Thoracic aorta (tissue), 2 donors: ENCODE measurements at regions not wholly inside any gene's neighbourhood (a gene's known extent, or its start where the extent isn't known, plus 50 kb on each side); places are given as distances from the start of the nearest gene placed in this dataset.

Experiments used
- ATAC-seq: fragments of 150-250 bp; one replicate; pipeline ENCODE4 v1.8.0; 2017; ENCODE audit warnings: low read depth; ENCODE audit not compliant: insufficient number of reproducible peaks, low FRiP score
- DNase-seq: peaks from one replicate; pipeline ENCODE4 v3.0.0-alpha.2; 2020; ENCODE audit warnings: low spot score
- H3K27ac ChIP-seq, 2 donors: fragments of 200-600 bp; sonication (generic); 1 replicate in 1 of 2; 2 replicates in 1 of 2; pipeline ENCODE4 v1.5.1; 2016; ENCODE audit warnings: mild to moderate bottlenecking in 2 of 2, moderate library complexity in 2 of 2
- H3K27me3 ChIP-seq: fragments of 200-600 bp; sonication (generic); replicated peaks from 2 replicates; pipeline ENCODE4 v1.6.0; 2016; ENCODE audit warnings: mild to moderate bottlenecking; ENCODE audit not compliant: insufficient read depth
- H3K36me3 ChIP-seq: fragments of 200-600 bp; sonication (generic); one replicate; pipeline ENCODE4 v1.5.1; 2016
- H3K4me1 ChIP-seq, 2 donors: fragments of 200-600 bp; sonication (generic); 1 replicate in 1 of 2; 2 replicates in 1 of 2; pipeline versions ENCODE4 v1.5.1 to v1.6.0; 2016; ENCODE audit warnings: low read depth in 2 of 2, mild to moderate bottlenecking in 1 of 2; ENCODE audit not compliant: control insufficient read depth in 1 of 2
- H3K4me3 ChIP-seq: fragments of 200-600 bp; sonication (generic); 2 replicates; pipeline ENCODE4 v1.5.1; 2016; ENCODE audit warnings: mild to moderate bottlenecking
- H3K9me3 ChIP-seq: fragments of 200-600 bp; sonication (generic); 2 replicates; pipeline ENCODE4 v1.5.1; 2016
- CTCF ChIP-seq: fragments of 200-600 bp; sonication (generic); IDR thresholded peaks from one replicate; pipeline ENCODE4 v1.5.1; 2019; ENCODE audit warnings: antibody characterized with exemption

GRCh38 chr11:8765294-8765693, 82.7 kb downstream of the RPL27A start:
- Histone ChIP-seq H3K27ac (peak overlapping the region; percentile 75 to 86), H3K36me3 (no peaks in the 10 kb centered on the region), H3K4me3 (no peak overlapping the region), H3K27me3 (no peaks in the 10 kb centered on the region), H3K9me3 (no peaks in the 10 kb centered on the region), H3K4me1 (peaks cover 39 to 71% of the 10 kb centered on the region in 2 donors)
- ATAC-seq (no peak), DNase-seq (no peak)
- no peak for TF ChIP-seq CTCF

GRCh38 chr11:8766043-8766987, 83.7 kb downstream of the RPL27A start:
- peak overlapping the region; percentile 75 to 86 for H3K27ac ChIP-seq
- no peaks in the 10 kb centered on the region for H3K27me3 ChIP-seq
- ATAC-seq (no peak), DNase-seq (no peak)
- TF ChIP-seq CTCF = no peak
- no peaks in the 10 kb centered on the region for H3K9me3 ChIP-seq
- H3K4me1 ChIP-seq = peaks cover 39 to 61% of the 10 kb centered on the region in 2 donors
- no peaks in the 10 kb centered on the region for H3K36me3 ChIP-seq
- no peak overlapping the region for H3K4me3 ChIP-seq

- Histone ChIP-seq H3K9me3 (no peaks in the 10 kb centered on the region), H3K4me3 (no peak overlapping the region), H3K36me3 (no peaks in the 10 kb centered on the region), H3K4me1 (peaks cover 39 to 60% of the 10 kb centered on the region in 2 donors), H3K27me3 (no peaks in the 10 kb centered on the region), H3K27ac (peak overlapping the region; percentile 75 to 86)
- ATAC-seq (no peak), DNase-seq (no peak)
- TF ChIP-seq CTCF = no peak
Measured at GRCh38 chr11:8766988-8767374, 84.4 kb downstream of the RPL27A start.

GRCh38 chr11:8767466-8768142, 85.0 kb downstream of the RPL27A start:
- DNase-seq = no peak
- Histone ChIP-seq H3K36me3 (no peaks in the 10 kb centered on the region), H3K4me3 (no peak overlapping the region), H3K4me1 (peaks cover 45 to 64% of the 10 kb centered on the region in 2 donors), H3K27me3 (no peaks in the 10 kb centered on the region), H3K27ac (peak overlapping the region; percentile 75 to 86), H3K9me3 (no peaks in the 10 kb centered on the region)
- no peak for ATAC-seq
- no peak for TF ChIP-seq CTCF

GRCh38 chr11:8768625-8769333, 86.2 kb downstream of the RPL27A start:
- H3K9me3 ChIP-seq = no peaks in the 10 kb centered on the region

More at GRCh38 chr11:8768625-8769333, 86.2 kb downstream of the RPL27A start:
- H3K4me3 ChIP-seq = no peak overlapping the region
- peak; percentile 29 for TF ChIP-seq CTCF
- peaks cover 54 to 76% of the 10 kb centered on the region in 2 donors for H3K4me1 ChIP-seq
- peak; percentile 62 for DNase-seq
- H3K36me3 ChIP-seq = no peaks in the 10 kb centered on the region
- H3K27ac ChIP-seq = peak overlapping the region; percentile 75 to 86
- no peaks in the 10 kb centered on the region for H3K27me3 ChIP-seq
- peak; percentile 59 for ATAC-seq
